AG04449 (cell line): ENCODE measurements at regions not wholly inside any gene's neighbourhood (a gene's known extent, or its start where the extent isn't known, plus 50 kb on each side); places are given as distances from the start of the nearest gene placed in this dataset.

ENCODE experiments used
- CTCF ChIA-PET: fragments of 350-600 bp; formaldehyde crosslinking; extraction: SDS; loops from one replicate; lab custom pipeline; 2021; ENCODE audit warnings: antibody characterized with exemption; lab: Yijun Ruan, JAX
- POLR2A ChIA-PET: fragments of 400-600, 350-600 bp; formaldehyde crosslinking; extraction: SDS; loops from one replicate; lab custom pipeline; 2020; ENCODE audit warnings: antibody characterized with exemption, inconsistent platforms; lab: Yijun Ruan, JAX
- DNase-seq: peaks from one replicate; pipeline ENCODE4 v3.0.0-alpha.2; 2010; ENCODE audit warnings: low read depth, low spot score
- H3K4me3 ChIP-seq: 2 replicates; pipeline ENCODE4 v1.5.1; 2011; ENCODE audit warnings: low read depth, mild to moderate bottlenecking, control low read depth, low read length
- TF ChIP-seq, protein P1 (sequence below): IDR thresholded peaks from one replicate; pipeline ENCODE4 v1.5.1; 2011; ENCODE audit warnings: mild to moderate bottlenecking, moderate library complexity, low read length, control low read depth, inconsistent platforms; ENCODE audit not compliant: insufficient read depth; ENCODE audit errors: missing control alignments

- TF ChIP-seq, protein P1, sequence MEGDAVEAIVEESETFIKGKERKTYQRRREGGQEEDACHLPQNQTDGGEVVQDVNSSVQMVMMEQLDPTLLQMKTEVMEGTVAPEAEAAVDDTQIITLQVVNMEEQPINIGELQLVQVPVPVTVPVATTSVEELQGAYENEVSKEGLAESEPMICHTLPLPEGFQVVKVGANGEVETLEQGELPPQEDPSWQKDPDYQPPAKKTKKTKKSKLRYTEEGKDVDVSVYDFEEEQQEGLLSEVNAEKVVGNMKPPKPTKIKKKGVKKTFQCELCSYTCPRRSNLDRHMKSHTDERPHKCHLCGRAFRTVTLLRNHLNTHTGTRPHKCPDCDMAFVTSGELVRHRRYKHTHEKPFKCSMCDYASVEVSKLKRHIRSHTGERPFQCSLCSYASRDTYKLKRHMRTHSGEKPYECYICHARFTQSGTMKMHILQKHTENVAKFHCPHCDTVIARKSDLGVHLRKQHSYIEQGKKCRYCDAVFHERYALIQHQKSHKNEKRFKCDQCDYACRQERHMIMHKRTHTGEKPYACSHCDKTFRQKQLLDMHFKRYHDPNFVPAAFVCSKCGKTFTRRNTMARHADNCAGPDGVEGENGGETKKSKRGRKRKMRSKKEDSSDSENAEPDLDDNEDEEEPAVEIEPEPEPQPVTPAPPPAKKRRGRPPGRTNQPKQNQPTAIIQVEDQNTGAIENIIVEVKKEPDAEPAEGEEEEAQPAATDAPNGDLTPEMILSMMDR: no peak
- no peak for DNase-seq
- CTCF ChIA-PET: no interaction called here
- no peak overlapping the region for H3K4me3 ChIP-seq
- POLR2A ChIA-PET: no interaction called here
Measured at GRCh38 chr9:20023210-20023905, 234.5 kb upstream of the SLC24A2 start.

- no peak overlapping the region for H3K4me3 ChIP-seq
- DNase-seq: no peak
- TF ChIP-seq, protein P1: no peak
- ChIA-PET POLR2A (no interaction called here), CTCF (no interaction called here)
Measured at GRCh38 chr9:20022410-20022809, 233.6 kb upstream of the SLC24A2 start.

GRCh38 chr9:20016611-20017010, 227.8 kb upstream of the SLC24A2 start:
- TF ChIP-seq, protein P1: no peak
- ChIA-PET POLR2A (no interaction called here), CTCF (no interaction called here)
- DNase-seq: no peak
- H3K4me3 ChIP-seq: no peak overlapping the region

GRCh38 chr9:20015427-20015931, 226.6 kb upstream of the SLC24A2 start:
- TF ChIP-seq, protein P1: no peak
- no peak for DNase-seq
- ChIA-PET CTCF (no interaction called here), POLR2A (no interaction called here)
- H3K4me3 ChIP-seq: no peak overlapping the region

DNA sequence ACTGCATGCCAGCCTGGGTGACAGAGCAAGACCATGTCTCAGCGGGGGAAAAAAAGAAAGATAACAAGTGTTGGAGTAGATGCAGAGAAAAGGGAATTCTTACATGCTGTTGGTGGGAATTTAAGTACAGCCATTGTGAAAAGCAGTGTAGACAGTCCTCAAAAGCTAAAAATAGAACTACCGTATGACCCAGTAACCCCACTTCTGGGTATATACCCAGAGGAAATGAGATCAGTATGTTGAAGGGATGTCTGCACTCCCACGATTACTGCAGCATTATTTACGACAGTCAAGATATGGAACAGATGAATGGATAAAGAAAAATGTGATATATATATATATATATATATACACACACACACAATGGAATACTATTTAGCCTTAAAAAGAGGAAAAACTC, 225.3 kb upstream of the SLC24A2 start:
- no peak for DNase-seq
- no peak overlapping the region for H3K4me3 ChIP-seq
- TF ChIP-seq, protein P1: no peak
- ChIA-PET CTCF (no interaction called here), POLR2A (interaction anchor here (0.9 kb wide), 1 partner anchor 20 kb away, joined by 3 read pairs; no protein-coding TSS in a partner anchor)

GRCh38 chr9:20012232-20012631, 223.4 kb upstream of the SLC24A2 start:
- POLR2A ChIA-PET: no interaction called here
- CTCF ChIA-PET: no interaction called here
- TF ChIP-seq, protein P1: no peak
- no peak overlapping the region for H3K4me3 ChIP-seq
- DNase-seq: no peak
